HG03103 (cell line): ENCODE measurements at regions not wholly inside any gene's neighbourhood (a gene's known extent, or its start where the extent isn't known, plus 50 kb on each side); places are given as distances from the start of the nearest gene placed in this dataset.
"Not testable (repeated sequence)": the region's sequence is repeated elsewhere in the genome, so short reads cannot be mapped to it uniquely, and the experiment has no call there.

ENCODE experiments used
- ATAC-seq: cut with Tn5 transposase; IDR thresholded peaks from one replicate; pipeline ENCODE4 v1.9.1; 2021; ENCODE audit warnings: low read depth; ENCODE audit not compliant: unreplicated experiment

- ATAC-seq: no peak
Observed at GRCh38 chr7:25727446-25727845, 424.6 kb upstream of the NFE2L3 start.

- no peak for ATAC-seq
Observed at GRCh38 chr7:25727876-25728275, 424.1 kb upstream of the NFE2L3 start.

DNA sequence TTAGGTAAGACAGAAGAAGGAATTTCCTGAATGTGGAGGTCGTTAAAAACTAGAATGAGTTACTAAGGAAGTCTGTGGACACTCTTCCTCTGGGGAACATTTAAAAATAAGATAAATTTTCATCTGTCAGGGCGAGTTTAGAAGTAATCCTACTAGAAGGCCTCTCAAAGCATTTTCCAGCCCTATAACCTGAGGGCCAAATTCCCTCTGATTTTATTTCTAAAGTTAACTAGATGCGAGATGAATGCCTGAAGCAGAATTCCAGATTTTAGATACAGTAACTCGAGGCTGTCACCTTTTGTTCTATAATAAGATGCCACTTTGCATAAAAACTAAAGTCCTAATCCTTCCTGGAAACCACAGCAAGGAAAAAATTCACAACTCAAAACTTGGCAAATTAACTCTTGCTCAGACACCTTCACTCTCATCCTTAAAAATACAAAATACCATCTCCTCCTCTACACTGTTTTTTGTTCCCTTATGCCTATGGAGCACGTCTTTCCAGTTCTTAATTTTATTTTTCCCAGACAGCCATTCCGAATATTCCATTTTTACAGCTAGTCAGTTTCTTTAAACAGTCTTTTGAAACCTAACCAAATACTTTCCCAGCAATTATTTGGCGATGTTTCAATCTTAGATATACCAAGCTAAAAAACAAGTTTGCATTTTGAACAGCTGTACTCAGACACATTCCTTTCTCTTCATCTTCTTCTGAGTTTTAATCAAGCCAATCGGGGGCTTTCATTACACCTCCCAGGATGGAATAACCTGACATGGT lies 420.7 kb upstream of the NFE2L3 start:
- ATAC-seq: no peak

- ATAC-seq: no peak
Observed at GRCh38 chr7:25731846-25732245, 420.2 kb upstream of the NFE2L3 start.

DNA sequence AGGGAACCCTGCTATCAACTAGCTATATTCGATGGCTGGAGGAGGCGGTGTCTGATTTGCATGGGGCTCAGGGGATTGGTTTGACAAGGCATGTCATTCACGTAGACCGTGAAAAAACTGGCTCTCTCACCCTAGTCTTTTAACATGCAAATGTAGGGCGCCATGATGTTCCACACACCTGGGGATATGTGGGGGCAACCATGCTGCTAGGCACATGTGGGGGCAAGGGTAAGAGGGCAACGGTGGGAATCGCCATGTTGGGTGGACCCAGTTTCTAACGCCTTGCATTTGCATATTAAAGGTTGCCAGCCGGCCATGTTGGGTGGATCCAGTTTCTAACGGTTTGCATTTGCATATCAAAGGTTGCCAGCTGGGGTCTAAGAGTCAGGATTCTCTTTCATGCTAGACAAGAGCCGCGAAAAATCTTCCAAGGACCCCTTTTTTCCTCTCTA lies 419.2 kb upstream of the NFE2L3 start:
- no peak for ATAC-seq

DNA sequence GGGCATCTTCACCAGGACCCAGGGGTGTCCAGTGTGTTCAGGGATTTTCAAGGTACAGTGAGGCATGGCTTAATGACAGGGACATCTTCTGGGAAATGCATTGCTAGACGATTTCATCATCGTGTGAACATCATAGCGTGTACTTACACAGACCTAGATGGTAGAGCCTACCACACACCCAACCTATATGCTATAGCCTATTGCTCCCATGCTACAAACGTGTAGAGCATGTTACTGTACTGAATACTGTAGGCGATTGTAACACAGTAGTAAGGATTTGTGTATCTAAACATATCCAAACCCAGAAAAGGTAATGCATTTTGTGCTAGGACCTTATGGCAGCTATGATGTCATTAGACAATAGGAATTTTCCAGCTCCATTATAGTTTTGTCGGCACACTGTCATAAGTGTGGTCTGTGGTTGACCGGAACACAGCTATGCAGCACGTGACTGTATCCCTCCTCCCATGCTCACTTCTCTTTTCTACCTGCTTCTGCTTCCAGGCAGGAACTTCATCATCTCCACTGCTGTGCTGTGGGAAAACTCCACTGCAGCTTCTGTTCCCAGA lies 416.2 kb upstream of the NFE2L3 start:
- ATAC-seq: no peak

- no peak for ATAC-seq
Observed at GRCh38 chr7:25738528-25738927, 413.5 kb upstream of the NFE2L3 start.

GRCh38 chr7:25739143-25739542 lies 412.9 kb upstream of the NFE2L3 start:
- no peak for ATAC-seq

DNA sequence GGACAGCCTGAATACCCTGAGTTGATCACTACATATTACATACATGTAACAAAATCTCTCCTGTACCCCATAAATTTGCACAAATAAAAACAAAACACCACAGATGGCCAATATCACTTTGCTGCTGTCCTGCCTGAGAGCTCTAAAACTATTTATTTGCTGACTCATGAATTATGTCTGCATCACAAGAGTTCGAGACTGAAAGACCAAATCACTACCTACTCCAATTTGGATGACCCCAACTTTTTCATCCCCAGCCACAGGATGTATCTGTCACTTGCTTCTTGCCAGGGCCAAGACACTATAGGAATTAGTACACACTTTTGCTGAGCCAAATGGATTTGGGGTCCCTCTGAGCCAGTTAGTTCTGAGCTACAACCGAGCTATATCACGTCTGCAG lies 409.7 kb upstream of the NFE2L3 start:
- no peak for ATAC-seq

DNA sequence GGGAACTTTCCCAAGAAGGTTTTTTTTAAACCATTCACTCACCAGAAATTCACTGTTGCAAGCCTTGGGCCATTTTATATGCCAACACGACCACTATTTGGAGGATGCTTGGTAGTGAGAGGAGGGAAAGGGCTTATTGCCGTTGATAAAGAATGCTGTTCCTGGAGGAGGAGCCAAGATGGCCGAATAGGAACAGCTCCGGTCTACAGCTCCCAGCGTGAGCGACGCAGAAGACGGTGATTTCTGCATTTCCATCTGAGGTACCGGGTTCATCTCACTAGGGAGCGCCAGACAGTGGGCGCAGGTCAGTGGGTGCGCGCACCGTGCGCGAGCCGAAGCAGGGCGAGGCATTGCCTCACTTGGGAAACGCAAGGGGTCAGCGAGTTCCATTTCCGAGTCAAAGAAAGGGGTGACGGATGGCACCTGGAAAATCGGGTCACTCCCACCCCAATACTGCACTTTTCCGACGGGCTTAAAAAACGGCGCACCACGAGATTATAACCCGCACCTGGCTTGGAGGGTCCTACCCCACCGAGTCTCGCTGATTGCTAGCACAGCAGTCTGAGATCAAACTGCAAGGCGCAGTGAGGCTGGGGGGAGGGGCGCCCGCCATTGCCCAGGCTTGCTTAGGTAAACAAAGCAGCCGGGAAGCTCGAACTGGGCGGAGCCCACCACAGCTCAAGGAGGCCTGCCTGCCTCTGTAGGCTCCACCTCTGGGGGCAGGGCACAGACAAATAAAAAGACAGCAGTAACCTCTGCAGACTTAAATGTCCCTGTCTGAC lies 408.1 kb upstream of the NFE2L3 start:
- not testable (repeated sequence) for ATAC-seq

GRCh38 chr7:25750744-25751508 lies 401.1 kb upstream of the NFE2L3 start:
- no peak for ATAC-seq

GRCh38 chr7:25752154-25752553 lies 399.8 kb upstream of the NFE2L3 start:
- ATAC-seq: no peak

- no peak for ATAC-seq
Observed at GRCh38 chr7:25752967-25753791, 398.8 kb upstream of the NFE2L3 start.

GRCh38 chr7:25753837-25754236 lies 398.2 kb upstream of the NFE2L3 start:
- ATAC-seq: no peak

- no peak for ATAC-seq
Observed at GRCh38 chr7:25754333-25754732, 397.7 kb upstream of the NFE2L3 start.

DNA sequence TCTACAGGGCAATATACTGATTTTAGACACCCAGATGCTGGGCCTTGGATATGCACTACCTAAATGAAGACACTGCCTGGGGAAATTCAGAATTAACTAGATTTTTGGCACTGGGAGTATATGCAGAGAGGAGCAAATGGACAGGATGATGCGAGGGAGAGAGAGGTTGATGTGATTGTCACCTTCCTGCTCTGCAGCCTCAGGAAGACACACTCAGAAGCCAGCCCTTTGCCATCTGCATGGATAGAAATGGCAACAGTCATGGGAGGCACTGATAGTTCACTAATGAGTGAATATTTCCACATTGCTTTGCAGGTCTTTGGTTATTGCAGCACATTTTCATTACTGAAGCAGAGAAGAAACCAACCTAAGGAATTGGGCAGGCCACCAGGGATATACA lies 397.2 kb upstream of the NFE2L3 start:
- no peak for ATAC-seq

GRCh38 chr7:25756601-25757000 lies 395.4 kb upstream of the NFE2L3 start:
- no peak for ATAC-seq

DNA sequence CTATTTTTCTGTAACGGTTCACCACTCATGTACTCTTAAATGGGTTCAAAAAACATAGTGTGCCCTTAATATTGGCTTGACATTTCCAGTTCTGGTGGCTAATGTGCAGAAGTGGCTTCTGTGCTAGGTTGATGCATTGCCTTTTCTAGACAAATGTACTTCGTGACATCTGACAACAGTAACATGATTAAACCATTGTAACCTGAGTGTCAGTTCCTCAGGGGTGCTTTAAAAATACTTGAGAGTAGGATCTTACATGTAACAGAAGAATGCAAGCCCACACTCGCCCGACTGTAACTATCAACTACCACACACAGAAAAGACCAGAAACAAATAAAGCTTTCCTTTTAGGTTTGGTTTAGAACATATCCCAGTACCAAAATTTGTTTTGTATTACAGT lies 393.4 kb upstream of the NFE2L3 start:
- no peak for ATAC-seq

DNA sequence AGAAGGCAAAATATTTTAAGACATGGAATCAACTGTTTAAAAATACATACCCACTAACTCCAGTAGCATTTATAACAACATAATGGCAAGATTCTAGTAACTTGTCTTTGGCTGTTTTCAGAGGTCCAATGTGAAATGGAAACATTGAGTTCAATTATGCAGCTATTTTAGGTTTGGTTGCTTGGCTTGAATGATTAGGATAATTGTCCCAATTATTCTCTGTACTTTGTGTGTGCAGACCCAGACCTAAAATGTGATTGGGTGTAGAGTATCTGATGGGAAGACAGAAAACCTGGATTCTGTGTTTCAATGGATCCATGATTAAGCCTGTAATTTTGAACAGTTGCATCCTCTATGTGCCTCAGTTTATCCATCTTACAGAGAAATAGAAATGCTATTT lies 392.7 kb upstream of the NFE2L3 start:
- ATAC-seq: no peak

DNA sequence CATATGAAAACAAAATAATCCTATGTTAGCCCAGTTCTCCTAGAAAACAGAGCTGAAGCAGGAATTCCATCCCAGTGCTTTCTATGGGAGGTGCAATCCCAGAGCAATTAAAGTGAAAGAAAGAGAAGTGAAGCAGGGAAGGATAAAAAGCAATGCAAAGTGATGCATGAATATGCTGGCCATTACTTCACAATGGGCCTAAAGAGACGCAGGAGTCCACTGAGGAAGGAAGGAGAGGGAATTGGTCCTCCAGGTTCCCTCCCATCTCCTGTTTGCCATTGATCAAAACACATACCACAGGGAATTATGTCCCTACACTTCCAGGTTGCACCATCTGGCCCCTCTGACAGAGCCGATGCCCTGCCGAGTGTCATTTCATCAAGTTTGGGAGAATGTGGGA lies 392.2 kb upstream of the NFE2L3 start:
- no peak for ATAC-seq
